Left forelimb (tissue), 1 donor: ENCODE measurements at regions not wholly inside any gene's neighbourhood (a gene's known extent, or its start where the extent isn't known, plus 50 kb on each side); places are given as distances from the start of the nearest gene placed in this dataset.
"Not testable (repeated sequence)": the region's sequence is repeated elsewhere in the genome, so short reads cannot be mapped to it uniquely, and the experiment has no call there.

Experiments used
- DNase-seq: peaks from one replicate; pipeline ENCODE4 v3.0.0-alpha.2; 2018; ENCODE audit warnings: low spot score

GRCh38 chr7:25597946-25598345, 369.7 kb upstream of the NPVF start:
- DNase-seq, result no peak

DNA sequence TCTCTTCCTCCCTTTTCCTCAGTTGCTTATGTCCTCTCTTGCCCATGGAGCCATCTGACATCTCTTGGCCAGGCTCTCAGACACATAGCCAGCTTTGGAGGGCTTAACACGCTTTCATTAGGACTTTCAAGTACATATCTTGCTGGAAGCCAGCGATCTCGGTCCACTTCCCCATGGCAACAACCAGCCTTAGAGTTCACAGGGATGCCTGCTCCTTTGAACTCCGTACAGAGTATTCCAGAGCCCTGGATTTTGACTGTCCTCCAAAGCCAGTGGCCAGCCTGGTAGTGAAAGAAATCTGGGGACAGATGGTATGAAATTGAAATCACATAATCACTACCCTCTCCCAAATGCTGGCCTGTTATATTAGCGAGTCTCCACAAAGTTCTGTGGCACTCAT, 370.5 kb upstream of the NPVF start:
- DNase-seq, result no peak

DNA sequence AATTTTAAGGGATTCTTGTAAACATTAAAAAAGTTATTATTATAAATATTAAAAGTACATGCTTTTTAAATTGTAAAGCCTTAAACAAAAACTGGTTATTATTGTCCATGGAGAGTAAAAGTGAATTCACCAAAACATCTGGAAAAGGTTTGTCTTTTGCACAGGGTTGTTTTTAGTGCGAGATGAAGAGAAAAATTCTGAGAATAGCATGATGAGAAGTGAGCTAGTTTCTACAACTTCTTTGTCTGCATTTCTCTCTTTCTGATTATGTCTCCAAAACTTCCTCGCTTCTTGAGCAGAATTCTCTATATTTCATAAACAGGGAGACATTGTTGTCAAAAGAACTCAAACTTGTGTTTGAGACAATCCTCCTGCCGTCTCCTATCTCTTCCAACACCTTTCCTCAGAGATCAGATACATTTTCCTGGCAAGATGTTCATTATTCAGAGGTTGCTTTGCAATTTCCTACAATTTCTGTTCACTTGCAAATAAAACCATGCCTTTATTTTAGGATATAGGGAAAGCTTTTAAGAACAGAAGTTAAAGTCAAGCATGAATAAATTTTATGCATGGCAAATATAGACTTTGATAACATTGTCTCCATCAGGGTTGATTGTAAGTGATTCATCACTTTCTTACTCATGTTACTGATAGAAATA, 372.1 kb upstream of the NPVF start:
- no peak for DNase-seq

GRCh38 chr7:25602730-25603426, 374.6 kb upstream of the NPVF start:
- not testable (repeated sequence) for DNase-seq

- not testable (repeated sequence) for DNase-seq
Observed at GRCh38 chr7:25603427-25603740, 375.1 kb upstream of the NPVF start.

GRCh38 chr7:25611196-25611595, 382.9 kb upstream of the NPVF start:
- no peak for DNase-seq

- no peak for DNase-seq
Observed at GRCh38 chr7:25613912-25614311, 385.6 kb upstream of the NPVF start.

GRCh38 chr7:25614415-25614814, 386.1 kb upstream of the NPVF start:
- no peak for DNase-seq

- no peak for DNase-seq
Observed at GRCh38 chr7:25615003-25615402, 386.7 kb upstream of the NPVF start.

- DNase-seq, result no peak
Observed at GRCh38 chr7:25615593-25615992, 387.3 kb upstream of the NPVF start.

DNA sequence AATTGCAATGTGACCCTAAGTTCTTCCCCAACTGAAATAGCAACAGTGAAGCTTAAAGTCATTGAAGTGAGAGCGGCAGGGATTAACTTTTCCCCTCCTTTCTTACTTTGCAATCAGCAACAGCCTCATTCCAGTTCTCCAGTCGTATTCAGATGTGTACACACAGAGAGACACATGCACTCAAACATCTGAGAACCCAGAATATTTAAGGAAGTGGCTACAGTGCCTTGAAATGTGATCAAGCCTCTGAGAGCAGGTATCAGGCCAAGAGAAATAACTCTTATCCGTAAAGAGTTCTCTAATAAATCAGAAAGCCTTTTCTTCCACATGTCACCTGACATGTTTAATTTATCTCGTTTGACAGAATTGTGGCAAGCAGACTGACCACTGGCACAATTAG, 388.9 kb upstream of the NPVF start:
- DNase-seq, result no peak

DNA sequence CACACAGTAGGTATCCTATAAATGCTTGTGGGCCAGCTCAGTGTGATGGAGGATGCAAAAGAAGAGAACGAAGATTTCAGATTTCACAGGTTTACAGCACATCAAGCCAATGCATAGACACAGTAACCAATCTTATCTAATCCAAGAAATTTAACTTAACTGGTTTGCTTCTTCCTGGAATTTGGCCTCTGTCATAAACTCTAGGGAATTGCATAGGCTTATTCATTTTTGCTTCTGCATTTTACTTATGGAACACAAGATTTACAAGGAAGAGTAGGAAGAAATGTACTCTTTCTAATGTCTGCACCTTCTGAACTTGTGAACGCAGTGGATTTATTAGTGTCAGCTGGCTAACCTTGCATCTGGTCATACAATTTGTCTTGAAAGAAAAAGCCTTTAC, 389.4 kb upstream of the NPVF start:
- no peak for DNase-seq

- DNase-seq, result no peak
Observed at GRCh38 chr7:25619381-25619780, 391.1 kb upstream of the NPVF start.

DNA sequence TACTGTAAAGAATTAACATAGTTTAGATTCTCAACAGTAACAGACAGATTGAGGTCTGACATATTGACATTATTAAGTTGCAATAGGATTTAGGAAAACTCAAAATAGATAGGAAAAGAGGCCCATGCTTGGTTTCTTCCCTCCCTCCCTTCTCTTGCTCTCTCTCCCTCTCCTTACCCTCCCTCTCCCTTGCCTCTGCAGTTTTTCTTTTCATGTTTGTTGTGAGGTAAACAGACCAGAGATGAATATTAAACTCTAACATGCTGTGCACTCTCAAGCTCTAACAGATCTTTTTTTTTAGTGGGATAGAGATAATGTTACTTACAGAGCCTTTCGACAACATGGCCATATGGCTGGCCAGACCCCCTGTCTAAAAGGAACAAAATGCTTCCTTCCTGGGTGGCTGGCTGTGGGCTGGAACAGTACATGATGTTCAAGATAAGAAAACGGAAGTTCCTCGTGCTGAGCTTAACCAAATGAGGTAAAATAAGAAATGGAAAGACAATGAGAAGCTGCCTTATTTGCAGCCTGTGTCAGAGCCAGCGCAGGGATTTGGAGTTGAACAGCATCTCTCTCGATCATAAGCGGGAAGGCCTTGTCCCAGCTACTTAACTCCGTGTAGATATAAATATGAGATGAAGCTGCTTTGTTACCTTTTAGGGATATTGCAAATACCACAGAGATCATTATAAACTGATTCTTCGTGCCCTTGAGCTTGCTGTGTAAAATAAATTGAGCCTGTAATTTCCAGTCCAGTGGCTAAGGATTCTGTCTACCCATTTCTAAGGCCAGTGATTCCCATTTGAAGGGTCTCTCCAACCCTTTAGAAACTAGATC, 391.9 kb upstream of the NPVF start:
- DNase-seq, result no peak

GRCh38 chr7:25621993-25622392, 393.7 kb upstream of the NPVF start:
- no peak for DNase-seq

- no peak for DNase-seq
Observed at GRCh38 chr7:25622695-25623094, 394.4 kb upstream of the NPVF start.

DNA sequence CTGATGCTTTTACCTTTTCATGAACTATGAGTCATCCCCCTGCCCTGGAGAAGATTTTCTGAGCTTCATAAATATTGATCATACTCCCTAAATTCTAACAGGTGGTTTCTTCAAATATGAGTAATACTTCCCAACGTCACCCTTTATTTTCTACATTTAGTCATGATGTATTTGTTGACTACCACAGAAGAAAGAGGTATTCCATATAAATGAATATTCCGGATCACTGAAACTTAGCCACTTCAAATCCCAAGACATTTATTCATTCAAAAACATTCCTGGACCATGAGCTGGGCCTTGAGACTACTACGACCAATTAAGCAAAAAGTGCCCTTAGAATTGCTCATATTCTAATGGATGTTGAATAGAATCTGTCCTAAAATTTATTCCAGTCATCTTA, 395.8 kb upstream of the NPVF start:
- no peak for DNase-seq

DNA sequence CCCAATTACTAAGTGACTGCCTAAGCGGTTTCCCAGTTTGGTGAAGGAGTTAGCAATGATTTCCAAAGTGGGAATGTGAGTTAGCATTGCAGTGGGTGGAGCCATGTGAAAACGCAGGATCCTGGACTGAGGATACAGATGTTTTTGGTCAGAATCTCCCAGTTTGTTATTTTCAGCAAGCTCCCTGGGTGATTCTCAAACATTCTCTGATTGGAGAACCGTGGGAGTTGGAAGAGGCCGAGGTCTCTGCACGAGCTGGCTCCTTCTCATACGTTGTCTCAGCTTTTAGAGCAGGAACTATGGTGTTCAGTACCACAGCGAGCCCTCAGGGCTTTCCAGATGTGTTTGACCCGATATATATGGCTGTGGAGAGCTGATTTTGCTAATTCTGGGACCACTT, 396.5 kb upstream of the NPVF start:
- no peak for DNase-seq

- DNase-seq, result no peak
Observed at GRCh38 chr7:25625306-25625992, 397.2 kb upstream of the NPVF start.

- no peak for DNase-seq
Observed at GRCh38 chr7:25626451-25627131, 398.3 kb upstream of the NPVF start.

DNA sequence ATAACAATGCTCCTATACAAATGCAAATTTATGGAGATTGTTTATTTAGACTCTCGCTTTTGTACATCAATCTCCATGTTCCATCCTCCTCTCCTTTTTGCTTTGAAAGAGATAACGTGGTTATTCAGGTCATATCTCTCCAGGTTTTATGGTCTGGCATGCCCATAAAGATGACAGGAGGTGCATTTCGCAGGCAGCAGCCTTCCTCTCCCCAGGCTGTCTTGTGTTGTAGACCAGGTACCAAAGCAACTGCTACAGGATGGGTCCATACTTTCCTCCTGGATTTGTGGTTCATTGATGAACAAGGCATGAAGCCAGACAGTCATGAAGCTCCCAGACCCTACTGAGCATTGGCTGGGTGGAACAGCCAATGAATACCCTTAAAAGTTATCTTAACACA, 400.2 kb upstream of the NPVF start:
- DNase-seq, result no peak

- DNase-seq, result no peak
Observed at GRCh38 chr7:25632616-25633015, 404.3 kb upstream of the NPVF start.
